DND-41 (cell line): ENCODE measurements at regions not wholly inside any gene's neighbourhood (a gene's known extent, or its start where the extent isn't known, plus 50 kb on each side); places are given as distances from the start of the nearest gene placed in this dataset.
"Not testable (repeated sequence)": the region's sequence is repeated elsewhere in the genome, so short reads cannot be mapped to it uniquely, and the experiment has no call there.

Experiments
- EZH2 ChIP-seq: IDR thresholded peaks from 3 replicates; pipeline ENCODE4 v1.6.1; 2012; ENCODE audit warnings: borderline replicate concordance, low read depth, mild to moderate bottlenecking, moderate library complexity, low read length, inconsistent platforms; ENCODE audit not compliant: severe bottlenecking
- TF ChIP-seq, protein P1 (sequence below): IDR thresholded peaks from 2 replicates; pipeline ENCODE4 v1.5.1; 2012; ENCODE audit warnings: borderline replicate concordance, low read length, moderate library complexity, mild to moderate bottlenecking; ENCODE audit not compliant: poor library complexity, severe bottlenecking; ENCODE audit errors: extremely low read depth

DNA sequence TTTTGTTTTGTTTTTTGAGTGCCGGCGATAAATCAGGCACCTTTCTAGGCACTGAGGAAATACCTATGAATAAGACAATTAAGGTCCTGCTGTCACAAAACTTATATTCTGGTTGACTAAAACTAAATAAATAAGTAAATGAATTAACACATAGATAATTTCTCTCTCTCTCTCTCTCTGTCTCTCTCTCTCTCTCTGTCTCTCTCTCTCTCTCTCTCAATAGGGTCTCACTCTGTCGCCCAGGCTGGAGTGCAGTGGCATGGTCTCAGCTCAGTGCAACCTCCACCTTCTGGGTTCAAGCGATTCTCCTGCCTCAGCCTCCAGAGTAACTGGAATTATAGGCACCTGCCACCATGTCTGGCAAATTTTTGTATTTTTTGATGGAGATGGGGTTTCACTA is 87.7 kb upstream of the ZDHHC17 start:
- TF ChIP-seq, protein P1, sequence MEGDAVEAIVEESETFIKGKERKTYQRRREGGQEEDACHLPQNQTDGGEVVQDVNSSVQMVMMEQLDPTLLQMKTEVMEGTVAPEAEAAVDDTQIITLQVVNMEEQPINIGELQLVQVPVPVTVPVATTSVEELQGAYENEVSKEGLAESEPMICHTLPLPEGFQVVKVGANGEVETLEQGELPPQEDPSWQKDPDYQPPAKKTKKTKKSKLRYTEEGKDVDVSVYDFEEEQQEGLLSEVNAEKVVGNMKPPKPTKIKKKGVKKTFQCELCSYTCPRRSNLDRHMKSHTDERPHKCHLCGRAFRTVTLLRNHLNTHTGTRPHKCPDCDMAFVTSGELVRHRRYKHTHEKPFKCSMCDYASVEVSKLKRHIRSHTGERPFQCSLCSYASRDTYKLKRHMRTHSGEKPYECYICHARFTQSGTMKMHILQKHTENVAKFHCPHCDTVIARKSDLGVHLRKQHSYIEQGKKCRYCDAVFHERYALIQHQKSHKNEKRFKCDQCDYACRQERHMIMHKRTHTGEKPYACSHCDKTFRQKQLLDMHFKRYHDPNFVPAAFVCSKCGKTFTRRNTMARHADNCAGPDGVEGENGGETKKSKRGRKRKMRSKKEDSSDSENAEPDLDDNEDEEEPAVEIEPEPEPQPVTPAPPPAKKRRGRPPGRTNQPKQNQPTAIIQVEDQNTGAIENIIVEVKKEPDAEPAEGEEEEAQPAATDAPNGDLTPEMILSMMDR: not testable (repeated sequence)
- TF ChIP-seq EZH2: not testable (repeated sequence)
